IMR-90 (cell line): ENCODE measurements at regions not wholly inside any gene's neighbourhood (a gene's known extent, or its start where the extent isn't known, plus 50 kb on each side); places are given as distances from the start of the nearest gene placed in this dataset.

Experiments
- ATAC-seq: fragments of 200-7000 bp; cut with Tn5 transposase; 2 replicates; pipeline ENCODE4 v1.9.1; 2020; ENCODE audit warnings: low read depth, mild to moderate bottlenecking, moderate library complexity
- BruUV-seq: library from RNA; stranded (reverse); fragments of 400-500 nt; replicated peaks from 2 replicates; lab custom pipeline; 2021; lab: Mats Ljungman, UMichigan
- CTCF ChIA-PET: fragments of 300-600 bp; formaldehyde crosslinking; extraction: SDS; loops from one replicate; lab custom pipeline; 2021; ENCODE audit warnings: antibody characterized with exemption; lab: Yijun Ruan, JAX
- POLR2A ChIA-PET: fragments of 300-600 bp; sonication (Branson Sonifier 250); formaldehyde crosslinking; loops from one replicate; lab custom pipeline; 2022; ENCODE audit warnings: antibody characterized with exemption; ENCODE audit not compliant: unreplicated experiment; lab: Charles Lee
- DNase-seq: peaks from one replicate; pipeline ENCODE4 v3.0.0; 2013
- H2AFZ ChIP-seq: replicated peaks from 2 replicates; pipeline ENCODE3; 2013; ENCODE audit warnings: low read length, mild to moderate bottlenecking; ENCODE audit not compliant: poor library complexity
- H2AK5ac ChIP-seq: 2 replicates; pipeline ENCODE4 v1.6.1; 2013; ENCODE audit warnings: low read depth, low read length, inconsistent platforms
- H2AK9ac ChIP-seq: replicated peaks from 2 replicates; pipeline ENCODE3; 2013; ENCODE audit warnings: mild to moderate bottlenecking, low read depth, low read length, moderate library complexity; ENCODE audit not compliant: poor library complexity
- H2BK120ac ChIP-seq: 2 replicates; pipeline ENCODE4 v1.6.1; 2013; ENCODE audit warnings: low read depth, low read length, inconsistent platforms
- H2BK15ac ChIP-seq: 3 replicates; pipeline ENCODE4 v1.6.1; 2013; ENCODE audit warnings: low read depth, low read length, inconsistent platforms
- H2BK20ac ChIP-seq: 2 replicates; pipeline ENCODE4 v1.6.1; 2013; ENCODE audit warnings: low read depth, mild to moderate bottlenecking, inconsistent platforms, low read length, moderate library complexity
- H2BK5ac ChIP-seq: 2 replicates; pipeline ENCODE4 v1.6.1; 2013; ENCODE audit warnings: mild to moderate bottlenecking, low read depth, low read length, inconsistent platforms; ENCODE audit not compliant: poor library complexity, severe bottlenecking
- H3K14ac ChIP-seq: replicated peaks from 2 replicates; pipeline ENCODE4 v1.6.1; 2013; ENCODE audit warnings: low read depth, low read length, inconsistent platforms
- H3K18ac ChIP-seq: 2 replicates; pipeline ENCODE4 v1.6.1; 2013; ENCODE audit warnings: low read depth, low read length, control low read depth
- H3K23ac ChIP-seq: 2 replicates; pipeline ENCODE4 v1.6.1; 2013; ENCODE audit warnings: low read depth, low read length, inconsistent platforms
- H3K27ac ChIP-seq: 2 replicates; pipeline ENCODE4 v1.5.1; 2013; ENCODE audit warnings: mild to moderate bottlenecking, control low read depth, low read length; ENCODE audit not compliant: insufficient read depth
- H3K27me3 ChIP-seq: 2 replicates; pipeline ENCODE4 v1.6.1; 2013; ENCODE audit warnings: low read length; ENCODE audit not compliant: control insufficient read depth, insufficient read depth
- H3K36me3 ChIP-seq: 2 replicates; pipeline ENCODE4 v1.6.1; 2013; ENCODE audit warnings: low read length, mixed read lengths; ENCODE audit not compliant: control insufficient read depth, insufficient read depth
- H3K4ac ChIP-seq: 2 replicates; pipeline ENCODE4 v1.6.1; 2013; ENCODE audit warnings: low read depth, low read length, inconsistent platforms
- H3K4me1 ChIP-seq: 2 replicates; pipeline ENCODE4 v1.6.1; 2013; ENCODE audit warnings: low read length, mixed read lengths; ENCODE audit not compliant: control insufficient read depth, insufficient read depth
- H3K4me2 ChIP-seq: 2 replicates; pipeline ENCODE4 v1.6.1; 2013; ENCODE audit warnings: low read depth, mild to moderate bottlenecking, control low read depth, low read length, moderate library complexity
- H3K4me3 ChIP-seq: 2 replicates; pipeline ENCODE4 v1.5.1; 2013; ENCODE audit warnings: low read depth, mild to moderate bottlenecking, control low read depth, low read length, moderate library complexity; ENCODE audit not compliant: insufficient read depth
- H3K56ac ChIP-seq: 2 replicates; pipeline ENCODE4 v1.6.1; 2013; ENCODE audit warnings: low read length, inconsistent platforms; ENCODE audit not compliant: insufficient read depth; ENCODE audit errors: extremely low read depth
- H3K79me1 ChIP-seq, 2 experiments: 2 replicates each; pipeline ENCODE4 v1.6.1; 2013; ENCODE audit warnings: low read length in 2 of 2, inconsistent platforms in 1 of 2, low read depth in 1 of 2
- H3K9ac ChIP-seq: 2 replicates; pipeline ENCODE4 v1.6.1; 2013; ENCODE audit warnings: low read depth, low read length, control low read depth
- H3K9me1 ChIP-seq: 2 replicates; pipeline ENCODE4 v1.6.1; 2013; ENCODE audit warnings: low read length, inconsistent platforms; ENCODE audit not compliant: insufficient read depth
- H3K9me3 ChIP-seq: 2 replicates; pipeline ENCODE4 v1.6.1; 2013; ENCODE audit warnings: low read length; ENCODE audit not compliant: control insufficient read depth, insufficient read depth
- H4K20me1 ChIP-seq: 2 replicates; pipeline ENCODE4 v1.6.1; 2013; ENCODE audit warnings: low read length, inconsistent platforms; ENCODE audit not compliant: insufficient read depth
- H4K5ac ChIP-seq: 2 replicates; pipeline ENCODE4 v1.6.1; 2013; ENCODE audit warnings: mild to moderate bottlenecking, low read depth, low read length, control low read depth
- H4K8ac ChIP-seq, 2 experiments: 2 replicates each; pipeline ENCODE4 v1.6.1; 2013; ENCODE audit warnings: low read depth in 2 of 2, low read length in 2 of 2, control low read depth in 1 of 2, inconsistent platforms in 1 of 2
- H4K91ac ChIP-seq: 2 replicates; pipeline ENCODE4 v1.6.1; 2013; ENCODE audit warnings: low read depth, low read length, inconsistent platforms; ENCODE audit not compliant: insufficient read depth
- BHLHE40 ChIP-seq: fragments of 150-350 bp; IDR thresholded peaks from 2 replicates; pipeline ENCODE4 v1.6.1; 2016; ENCODE audit warnings: mild to moderate bottlenecking, low read depth, low read length
- CEBPB ChIP-seq: IDR thresholded peaks from 2 replicates; pipeline ENCODE4 v1.6.1; 2012; ENCODE audit warnings: low read depth, low read length, improper control_type of control experiment
- NFE2L2 ChIP-seq: fragments of 150-350 bp; IDR thresholded peaks from 2 replicates; pipeline ENCODE4 v1.6.1; 2016; ENCODE audit warnings: low read depth, mild to moderate bottlenecking, low read length
- WGBS, 2 experiments: methylation state at CpG; one replicate each; pipeline versions ENCODE4 v1.1.5 to v1.1.7; 2013; ENCODE audit warnings: missing lambda C conversion rate in 2 of 2; ENCODE audit not compliant: insufficient read length in 1 of 2; ENCODE audit errors: extremely low coverage in 2 of 2; 5-methylcytosine and 5-hydroxymethylcytosine counted together
- dilution Hi-C: fragments of 300-500 bp; cut with HindIII; formaldehyde crosslinking; loops from one replicate; pipeline ENCODE4 v1.14.3; 2018; ENCODE audit warnings: low sequenced_read_pairs; ENCODE audit not compliant: unreplicated experiment
- in situ Hi-C: fragments of 300-500 bp; cut with MboI; formaldehyde crosslinking; loops from 3 replicates; pipeline ENCODE4 v1.14.3; 2019; ENCODE audit warnings: low sequenced_read_pairs, inconsistent platforms, mixed read lengths
- intact Hi-C: fragments of 100-400 bp; cut with micrococcal nuclease; formaldehyde crosslinking; loops from 2 replicates; pipeline ENCODE4 v1.10.0; 2022
- TF ChIP-seq, protein P1 (sequence below): conservative IDR thresholded peaks from 2 replicates; pipeline ENCODE4 v1.5.1; 2012; ENCODE audit warnings: mild to moderate bottlenecking, low read depth, low read length, improper control_type of control experiment

DNA sequence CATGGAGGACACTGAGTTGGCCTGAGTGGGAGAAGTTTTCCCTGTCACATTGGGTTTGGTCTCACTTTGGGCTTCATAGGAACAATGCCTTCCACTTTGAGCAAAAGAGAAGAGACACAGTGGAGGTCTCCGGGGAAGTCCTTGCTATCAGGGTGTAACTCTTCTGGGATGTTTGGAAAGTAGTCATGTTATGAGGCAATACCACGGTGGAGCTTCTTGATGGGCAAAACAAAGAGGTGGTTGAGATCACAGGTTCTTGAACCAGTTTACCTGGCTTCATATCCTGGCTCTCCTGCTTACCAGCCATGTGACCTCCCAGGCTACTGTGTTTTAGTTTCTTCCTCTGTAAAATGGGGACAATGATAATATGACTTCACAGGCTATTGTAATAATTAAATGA lies 478.6 kb downstream of the SLC4A3 start:
- no peaks in the 10 kb centered on the region for H3K36me3 ChIP-seq
- H3K9me3 ChIP-seq = no peaks in the 10 kb centered on the region
- no peak overlapping the region for H3K4me3 ChIP-seq
- no peaks in the 10 kb centered on the region for H3K9me1 ChIP-seq
- peak overlapping the region; percentile 77 for H2BK120ac ChIP-seq
- TF ChIP-seq CEBPB (peak; percentile 45; the same call in 1 of the 2 replicates), NFE2L2 (no peak), BHLHE40 (no peak)
- TF ChIP-seq, protein P1, sequence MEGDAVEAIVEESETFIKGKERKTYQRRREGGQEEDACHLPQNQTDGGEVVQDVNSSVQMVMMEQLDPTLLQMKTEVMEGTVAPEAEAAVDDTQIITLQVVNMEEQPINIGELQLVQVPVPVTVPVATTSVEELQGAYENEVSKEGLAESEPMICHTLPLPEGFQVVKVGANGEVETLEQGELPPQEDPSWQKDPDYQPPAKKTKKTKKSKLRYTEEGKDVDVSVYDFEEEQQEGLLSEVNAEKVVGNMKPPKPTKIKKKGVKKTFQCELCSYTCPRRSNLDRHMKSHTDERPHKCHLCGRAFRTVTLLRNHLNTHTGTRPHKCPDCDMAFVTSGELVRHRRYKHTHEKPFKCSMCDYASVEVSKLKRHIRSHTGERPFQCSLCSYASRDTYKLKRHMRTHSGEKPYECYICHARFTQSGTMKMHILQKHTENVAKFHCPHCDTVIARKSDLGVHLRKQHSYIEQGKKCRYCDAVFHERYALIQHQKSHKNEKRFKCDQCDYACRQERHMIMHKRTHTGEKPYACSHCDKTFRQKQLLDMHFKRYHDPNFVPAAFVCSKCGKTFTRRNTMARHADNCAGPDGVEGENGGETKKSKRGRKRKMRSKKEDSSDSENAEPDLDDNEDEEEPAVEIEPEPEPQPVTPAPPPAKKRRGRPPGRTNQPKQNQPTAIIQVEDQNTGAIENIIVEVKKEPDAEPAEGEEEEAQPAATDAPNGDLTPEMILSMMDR = no peak
- peak overlapping the region; percentile 42; the same call in 1 of the 2 replicates for H4K5ac ChIP-seq
- peak overlapping the region; percentile 8 for H2BK5ac ChIP-seq
- no peak overlapping the region for H3K56ac ChIP-seq
- H2BK20ac ChIP-seq = peak overlapping the region; percentile 87
- peak overlapping the region; percentile 62 for H3K4ac ChIP-seq
- intact Hi-C loops (loop anchor here (5.0 to 10.0 kb wide), 4 partner anchors 171 to 826 kb away; no protein-coding TSS in a partner anchor), dilution Hi-C loops (no loop called here), in situ Hi-C loops (loop anchor here (10.0 to 25.0 kb wide), 2 partner anchors 1469 to 1856 kb away; partner anchors contain the start of gene EPHA4)
- ChIA-PET POLR2A (no interaction called here), CTCF (interaction anchor here (0.9 to 1.8 kb wide), 2 partner anchors 559 to 1468 kb away, joined by 3 to 9 read pairs; no protein-coding TSS in a partner anchor)
- H4K8ac ChIP-seq = peak overlapping the region in 1 of 2 experiments; percentile 62; a peak in 3 of 4 replicates
- no peaks in the 10 kb centered on the region for H4K20me1 ChIP-seq
- no peak overlapping the region for H3K4me2 ChIP-seq
- no CpG with 5 or more reads among the region's 2 CpGs for WGBS, 2 experiments
- peak overlapping the region; percentile 40; the same call in 1 of the 2 replicates for H2AK5ac ChIP-seq
- H3K27me3 ChIP-seq = no peaks in the 10 kb centered on the region
- no peak for ATAC-seq
- no TSS peak for BruUV-seq
- H3K14ac ChIP-seq = peak overlapping the region; percentile 25; the same call in 1 of the 2 replicates
- H4K91ac ChIP-seq = peak overlapping the region; percentile 91
- peak overlapping the region; percentile 65; the same call in 2 of the 3 replicates for H2BK15ac ChIP-seq
- H3K9ac ChIP-seq = no peak overlapping the region
- peak overlapping the region; percentile 37 for H2AK9ac ChIP-seq
- no peak for DNase-seq
- peaks cover 3% of the 10 kb centered on the region for H3K4me1 ChIP-seq
- H3K18ac ChIP-seq = peak overlapping the region; percentile 34
- H3K27ac ChIP-seq = no peak overlapping the region
- H3K23ac ChIP-seq = no peak overlapping the region; the same call in 1 of the 2 replicates
- H3K79me1 ChIP-seq = no peaks in the 10 kb centered on the region
- no peak overlapping the region for H2AFZ ChIP-seq
